A673 (cell line): ENCODE measurements at regions not wholly inside any gene's neighbourhood (a gene's known extent, or its start where the extent isn't known, plus 50 kb on each side); places are given as distances from the start of the nearest gene placed in this dataset.

ENCODE experiments used
- BruUV-seq: library from RNA; stranded (reverse); fragments of 400-500 nt; replicated peaks from 2 replicates; lab custom pipeline; 2021; lab: Mats Ljungman, UMichigan
- CTCF ChIA-PET: fragments of 300-600 bp; sonication (Branson Sonifier 250); formaldehyde crosslinking; loops from one replicate; lab custom pipeline; 2022; ENCODE audit warnings: antibody characterized with exemption; lab: Charles Lee
- POLR2A ChIA-PET: fragments of 300-600 bp; sonication (Branson Sonifier 250); formaldehyde crosslinking; loops from one replicate; lab custom pipeline; 2022; ENCODE audit warnings: antibody characterized with exemption; ENCODE audit not compliant: low non-redundant PET; lab: Charles Lee
- DNase-seq: peaks from one replicate; pipeline ENCODE4 v3.0.0-alpha.2; 2015; ENCODE audit warnings: low spot score
- H3K27ac ChIP-seq: fragments of 200-600 bp; sonication (generic); 2 replicates; pipeline ENCODE4 v1.5.1; 2016; ENCODE audit warnings: mixed run types, low read depth, mild to moderate bottlenecking, mixed read lengths, antibody characterized with exemption, low read length; ENCODE audit not compliant: poor library complexity, severe bottlenecking
- H3K27me3 ChIP-seq: fragments of 200-600 bp; sonication (generic); replicated peaks from 2 replicates; pipeline ENCODE4 v1.6.1; 2017; ENCODE audit warnings: mixed run types, low read depth, mild to moderate bottlenecking, mixed read lengths, antibody characterized with exemption, low read length; ENCODE audit not compliant: insufficient read depth, poor library complexity
- H3K36me3 ChIP-seq: fragments of 200-600 bp; sonication (generic); 2 replicates; pipeline ENCODE4 v1.6.1; 2016; ENCODE audit warnings: mixed run types, mild to moderate bottlenecking, mixed read lengths, antibody characterized with exemption, low read length; ENCODE audit not compliant: insufficient read depth, poor library complexity, severe bottlenecking
- H3K4me1 ChIP-seq: fragments of 200-600 bp; sonication (generic); 2 replicates; pipeline ENCODE4 v1.6.1; 2017; ENCODE audit warnings: mixed run types, mild to moderate bottlenecking, mixed read lengths, antibody characterized with exemption, low read length; ENCODE audit not compliant: insufficient read depth, poor library complexity, severe bottlenecking
- H3K4me3 ChIP-seq: fragments of 200-600 bp; sonication (generic); 2 replicates; pipeline ENCODE4 v1.5.1; 2016; ENCODE audit warnings: low read depth, mixed run types, mild to moderate bottlenecking, mixed read lengths, low read length; ENCODE audit not compliant: poor library complexity, severe bottlenecking
- H3K9me3 ChIP-seq: fragments of 200-600 bp; sonication (generic); 2 replicates; pipeline ENCODE4 v1.6.1; 2016; ENCODE audit warnings: mixed run types, low read depth, mild to moderate bottlenecking, mixed read lengths, antibody characterized with exemption, low read length; ENCODE audit not compliant: poor library complexity, severe bottlenecking
- CTCF ChIP-seq: fragments of 300-800, 200-600 bp; sonication (generic); conservative IDR thresholded peaks from 2 replicates; pipeline ENCODE4 v1.5.1; 2017; ENCODE audit warnings: low read depth, mild to moderate bottlenecking, antibody characterized with exemption, low read length, moderate library complexity, mixed read lengths
- EZH2 ChIP-seq: fragments of 200-600 bp; sonication (generic); IDR thresholded peaks from 2 replicates; pipeline ENCODE4 v1.6.1; 2017; ENCODE audit warnings: borderline replicate concordance, low read depth, mild to moderate bottlenecking, mixed read lengths, antibody characterized with exemption, low read length; ENCODE audit not compliant: poor library complexity, severe bottlenecking
- intact Hi-C: fragments of 100-400 bp; cut with micrococcal nuclease; formaldehyde crosslinking; loops from one replicate; pipeline ENCODE4 v1.10.0; 2022; ENCODE audit not compliant: unreplicated experiment

- intact Hi-C loops, result no loop called here
- POLR2A ChIA-PET, result no interaction called here
These were observed 101.4 kb upstream of the STEAP1B start for GRCh38 chr7:22601408-22601807.

GRCh38 chr7:22601003-22601402 is 101.0 kb upstream of the STEAP1B start:
- Histone ChIP-seq H3K4me1 (peaks cover 14% of the 10 kb centered on the region), H3K27me3 (no peaks in the 10 kb centered on the region), H3K36me3 (no peaks in the 10 kb centered on the region), H3K9me3 (no peaks in the 10 kb centered on the region), H3K27ac (no peak overlapping the region), H3K4me3 (no peak overlapping the region)
- intact Hi-C loops, result no loop called here
- TF ChIP-seq EZH2 (no peak), CTCF (no peak)
- ChIA-PET POLR2A (no interaction called here), CTCF (interaction anchor here (0.7 kb wide), 1 partner anchor 75 kb away, joined by 3 read pairs; no protein-coding TSS in a partner anchor)
- BruUV-seq, result no TSS peak
- DNase-seq, result peak; percentile 37

More at GRCh38 chr7:22601408-22601807, 101.4 kb upstream of the STEAP1B start:
- no peak overlapping the region for H3K27ac ChIP-seq
- no peaks in the 10 kb centered on the region for H3K27me3 ChIP-seq
- DNase-seq, result no peak
- H3K4me1 ChIP-seq, result peaks cover 14% of the 10 kb centered on the region
- no TSS peak for BruUV-seq
- TF ChIP-seq CTCF (no peak), EZH2 (no peak)
- no peaks in the 10 kb centered on the region for H3K9me3 ChIP-seq
- CTCF ChIA-PET, result interaction anchor here (0.7 kb wide), 1 partner anchor 74 kb away, joined by 3 read pairs; no protein-coding TSS in a partner anchor
- no peak overlapping the region for H3K4me3 ChIP-seq
- no peaks in the 10 kb centered on the region for H3K36me3 ChIP-seq

DNA sequence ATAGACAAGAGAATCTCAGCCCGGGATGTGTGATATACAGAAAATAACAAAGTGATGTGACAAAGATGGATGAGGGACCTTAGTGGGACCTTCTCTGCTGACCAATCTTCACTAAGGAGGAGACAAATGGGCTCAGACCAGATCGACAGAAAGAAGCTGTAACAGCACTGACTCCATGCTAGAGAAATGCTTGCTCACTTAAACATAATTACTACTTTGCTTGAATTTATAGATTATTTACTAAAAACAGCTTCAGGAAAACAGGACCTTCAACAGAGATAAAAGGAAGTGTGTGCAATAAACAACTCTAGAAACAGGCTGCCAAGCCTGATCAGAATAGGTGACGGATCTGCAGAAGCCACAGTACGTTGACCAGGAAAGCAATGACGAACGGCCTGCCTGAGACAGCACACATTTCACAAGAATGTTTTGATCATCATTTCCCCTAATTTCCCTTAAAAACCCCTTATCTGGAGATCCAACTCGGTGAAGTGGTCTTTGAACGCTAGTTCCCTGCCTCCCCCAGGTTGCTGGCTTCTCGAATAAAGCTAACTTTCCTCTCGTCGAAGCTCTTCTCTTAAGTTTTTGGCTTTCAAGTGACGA is 98.4 kb upstream of the STEAP1B start:
- Histone ChIP-seq H3K4me1 (peaks cover 14% of the 10 kb centered on the region), H3K27ac (no peak overlapping the region), H3K9me3 (no peaks in the 10 kb centered on the region), H3K27me3 (no peaks in the 10 kb centered on the region), H3K4me3 (no peak overlapping the region), H3K36me3 (no peaks in the 10 kb centered on the region)
- DNase-seq, result no peak
- intact Hi-C loops, result no loop called here
- no TSS peak for BruUV-seq
- POLR2A ChIA-PET, result no interaction called here
- TF ChIP-seq CTCF (no peak), EZH2 (no peak)
- CTCF ChIA-PET, result no interaction called here
